HG03060 (cell line): ENCODE measurements at regions not wholly inside any gene's neighbourhood (a gene's known extent, or its start where the extent isn't known, plus 50 kb on each side); places are given as distances from the start of the nearest gene placed in this dataset.

ENCODE experiments used
- ATAC-seq: cut with Tn5 transposase; IDR thresholded peaks from one replicate; pipeline ENCODE4 v1.9.1; 2021; ENCODE audit warnings: low read depth, moderate number of reproducible peaks; ENCODE audit not compliant: unreplicated experiment

DNA sequence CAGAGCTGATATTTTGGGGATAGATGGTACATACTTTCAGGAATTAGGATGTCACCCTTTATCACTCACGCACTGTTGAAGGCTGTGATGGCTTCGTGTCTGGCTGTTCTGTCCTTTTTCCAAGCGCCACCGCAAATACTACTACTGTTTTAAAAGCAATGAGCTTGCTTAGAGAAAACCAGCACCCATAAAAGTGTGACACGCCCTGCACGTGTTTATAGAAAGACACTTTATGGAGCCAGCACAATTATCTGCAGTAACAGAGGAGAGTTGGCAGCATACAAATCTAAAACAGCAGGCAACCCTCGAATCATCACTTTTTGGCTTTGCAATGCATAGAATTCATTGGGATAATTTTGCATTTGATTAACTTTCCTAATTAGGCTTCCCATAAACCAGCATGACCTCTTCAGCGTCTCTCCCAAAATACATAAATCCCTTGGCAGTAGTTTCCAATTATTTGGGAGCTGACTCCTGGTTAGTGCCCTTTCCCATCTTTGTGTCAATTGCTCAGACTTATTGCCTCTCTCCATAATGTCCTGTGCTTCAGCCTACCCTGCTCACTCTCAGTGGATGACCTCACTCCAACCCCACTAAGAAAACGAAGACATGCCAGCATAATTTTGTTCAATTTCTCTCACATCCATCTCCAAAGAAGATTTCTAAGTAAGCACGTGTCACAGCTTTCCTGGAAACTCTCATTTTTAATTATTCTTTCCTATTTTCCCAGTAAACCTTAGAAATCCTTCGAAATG is 118.7 kb upstream of the LARGE1 start:
- ATAC-seq = no peak

DNA sequence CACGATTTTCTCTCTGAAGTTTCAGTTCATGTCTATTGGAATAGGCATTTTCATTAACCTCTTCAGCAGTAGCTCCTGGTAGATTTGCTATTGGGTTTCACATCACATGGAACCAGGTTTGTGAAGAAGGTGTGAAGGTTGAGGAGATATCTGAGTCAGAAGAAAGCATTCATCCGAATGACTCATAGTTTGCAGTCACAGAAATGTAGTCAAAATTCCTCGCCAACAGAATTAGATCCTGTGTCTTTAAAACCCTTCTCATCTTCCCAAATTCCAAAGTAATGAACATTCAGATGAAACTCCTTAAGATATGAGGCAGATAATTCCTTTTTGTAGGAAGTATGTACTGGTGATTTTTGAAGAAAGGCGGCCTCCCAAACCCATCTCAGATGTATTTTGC is 125.0 kb upstream of the LARGE1 start:
- ATAC-seq = no peak

DNA sequence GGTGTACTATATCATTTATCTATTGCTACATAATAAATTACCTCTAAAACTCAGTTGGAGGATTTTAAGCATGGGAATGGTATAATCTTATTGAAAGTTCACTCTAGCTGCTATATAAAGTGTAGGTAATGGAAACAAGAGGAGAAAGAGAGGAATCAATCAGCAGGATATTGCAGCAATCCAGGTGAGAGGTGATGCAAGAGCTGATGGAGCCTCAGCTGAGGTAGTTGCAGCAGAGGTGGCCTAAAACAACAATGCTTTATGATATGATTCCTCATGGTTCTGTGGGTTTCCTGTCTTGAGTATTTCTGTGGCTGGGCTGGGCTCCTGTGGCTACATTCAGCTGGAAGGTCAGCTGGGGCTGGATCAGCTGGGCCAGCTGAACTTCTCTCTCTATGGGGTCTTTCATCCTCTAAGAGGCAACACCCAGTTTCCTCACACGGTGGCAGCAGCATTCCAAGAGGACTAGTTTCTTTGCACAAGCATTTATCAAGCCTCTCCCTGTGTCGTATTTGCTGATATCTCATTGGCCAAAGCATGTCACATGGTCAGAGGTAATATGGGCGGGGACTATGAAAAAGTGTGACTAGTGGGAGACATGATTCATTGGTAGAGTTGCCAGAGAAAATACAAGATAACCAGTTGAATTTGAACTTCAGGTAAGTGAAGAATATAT is 135.4 kb upstream of the LARGE1 start:
- ATAC-seq = no peak

DNA sequence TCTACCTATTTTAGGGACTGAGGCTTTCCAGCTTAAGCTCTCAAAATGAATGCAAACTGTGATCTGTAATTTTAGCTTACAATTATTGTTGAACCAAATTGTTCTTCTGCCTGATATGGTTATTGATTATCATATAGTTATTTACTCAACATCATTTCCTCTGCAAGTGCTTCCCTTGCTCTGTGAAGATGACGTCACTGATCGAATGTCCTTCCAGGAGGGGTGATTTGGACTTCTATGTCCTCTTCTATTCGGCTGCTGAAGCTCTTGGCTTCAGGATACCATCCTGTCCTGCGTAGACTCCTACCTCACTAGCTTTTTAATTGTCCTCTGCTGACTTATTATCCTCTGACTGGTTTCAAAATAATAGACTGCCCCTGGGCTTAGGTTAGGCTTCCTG is 137.4 kb upstream of the LARGE1 start:
- ATAC-seq = no peak

DNA sequence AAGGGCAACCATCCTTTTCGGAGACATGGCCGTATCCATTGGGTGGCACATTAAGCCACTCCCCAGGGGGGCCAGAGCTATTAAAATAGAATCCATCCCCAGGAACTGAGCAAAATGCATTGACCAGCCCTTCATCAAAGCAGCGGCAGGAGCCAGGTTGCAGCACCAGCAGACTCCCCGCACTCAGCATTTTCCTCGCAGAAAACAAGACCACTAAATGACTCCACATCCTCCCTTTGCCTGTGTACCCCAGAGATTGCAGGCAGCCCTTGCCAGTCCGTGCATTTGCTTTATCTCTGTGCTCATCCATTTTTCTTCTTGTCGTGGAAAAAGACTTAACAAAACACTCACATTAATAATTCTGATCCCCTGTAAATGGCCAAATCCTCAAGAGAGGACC is 144.4 kb upstream of the LARGE1 start:
- no peak for ATAC-seq

DNA sequence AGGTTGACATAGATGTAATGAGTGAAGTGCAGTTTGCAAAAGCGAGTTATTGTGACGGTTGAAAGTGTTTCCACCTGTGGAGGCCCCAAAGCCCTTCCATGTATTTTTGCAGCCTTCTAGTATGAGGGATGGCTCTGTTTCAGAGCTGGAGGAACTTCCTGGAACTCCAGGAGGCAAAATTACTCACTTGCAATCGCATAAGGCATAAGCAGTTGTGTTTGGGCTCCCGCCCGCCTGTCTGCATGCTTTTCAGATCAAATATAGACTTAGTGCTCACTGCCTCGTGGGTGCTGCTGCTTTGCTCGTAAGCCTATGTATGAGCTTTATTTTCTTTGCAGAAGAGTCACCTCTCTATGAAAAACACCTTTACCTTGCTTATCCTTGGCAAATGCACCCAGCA is 146.8 kb upstream of the LARGE1 start:
- no peak for ATAC-seq

DNA sequence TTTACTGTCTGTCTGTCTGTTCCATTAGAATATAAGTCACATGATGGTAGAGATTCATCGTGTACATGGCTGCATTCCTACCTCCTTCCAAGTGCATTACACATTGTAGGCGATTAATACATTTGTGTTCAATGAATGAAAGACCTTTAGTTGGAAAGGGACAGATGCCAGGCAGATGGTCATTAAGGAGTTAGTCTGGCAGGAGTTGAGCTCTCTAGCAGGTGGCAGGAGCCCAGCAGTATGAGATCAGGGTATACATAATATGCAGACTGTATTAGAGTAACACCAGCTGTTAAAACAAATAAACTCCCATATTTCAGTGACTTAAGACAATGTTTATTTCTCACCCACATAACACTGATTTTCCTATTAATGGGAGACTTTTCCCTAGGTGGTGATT is 147.7 kb upstream of the LARGE1 start:
- no peak for ATAC-seq

DNA sequence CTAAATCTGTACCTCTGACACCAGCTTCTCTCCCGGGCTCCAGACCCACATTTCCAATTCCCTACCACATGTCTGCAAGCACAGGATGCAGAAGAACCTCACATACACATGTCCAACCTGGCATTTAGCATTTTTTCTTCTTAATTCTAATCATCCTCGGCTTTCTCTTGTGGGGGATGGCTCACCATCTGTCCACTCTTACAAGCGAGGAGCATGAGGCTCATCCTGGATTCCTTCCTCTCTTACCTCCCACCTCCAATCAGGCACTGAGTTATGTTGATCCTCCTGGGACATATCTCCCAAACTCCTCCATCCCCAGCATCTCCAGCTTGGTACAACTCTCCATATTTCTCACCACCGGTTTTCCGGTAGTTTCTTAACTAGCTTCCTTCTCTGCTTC is 149.8 kb upstream of the LARGE1 start:
- no peak for ATAC-seq

DNA sequence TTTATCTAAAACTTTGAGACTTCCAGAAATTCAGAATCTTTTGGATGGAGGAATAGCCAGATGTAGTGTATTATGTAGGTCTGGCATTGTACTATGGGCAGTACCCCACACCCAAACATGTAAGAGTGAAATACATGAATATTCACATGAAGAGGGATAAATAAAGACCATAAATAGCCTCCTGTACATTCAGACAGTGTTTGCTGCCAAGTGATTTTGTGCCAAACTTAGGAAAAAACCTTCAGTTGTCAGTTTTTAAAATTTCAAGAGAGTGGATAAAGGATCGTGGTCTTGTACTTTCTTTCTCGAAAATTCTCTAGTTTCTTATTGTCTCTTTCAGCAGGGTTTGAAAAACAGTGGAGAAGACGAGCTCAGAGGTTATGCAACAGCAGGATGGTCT is 150.3 kb upstream of the LARGE1 start:
- ATAC-seq = no peak

DNA sequence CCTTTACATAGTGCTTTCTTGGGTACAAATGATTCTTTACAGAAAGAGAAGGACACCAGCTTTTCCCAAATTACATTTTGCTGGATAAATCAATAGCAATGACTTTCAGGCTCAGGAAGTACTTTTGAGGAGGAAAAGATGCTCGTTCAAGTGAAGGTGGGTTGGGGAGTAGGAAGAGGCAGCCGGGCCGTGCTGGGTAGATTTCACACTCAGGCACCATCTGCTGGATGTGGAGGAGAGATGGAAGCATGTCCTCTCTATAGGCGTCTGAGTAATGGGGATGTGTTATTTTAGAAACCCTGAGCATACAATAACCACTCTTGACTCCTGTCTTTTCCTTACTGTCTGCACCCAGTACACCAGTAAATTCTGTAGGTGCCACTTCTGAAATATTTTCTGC is 152.3 kb upstream of the LARGE1 start:
- ATAC-seq = no peak

DNA sequence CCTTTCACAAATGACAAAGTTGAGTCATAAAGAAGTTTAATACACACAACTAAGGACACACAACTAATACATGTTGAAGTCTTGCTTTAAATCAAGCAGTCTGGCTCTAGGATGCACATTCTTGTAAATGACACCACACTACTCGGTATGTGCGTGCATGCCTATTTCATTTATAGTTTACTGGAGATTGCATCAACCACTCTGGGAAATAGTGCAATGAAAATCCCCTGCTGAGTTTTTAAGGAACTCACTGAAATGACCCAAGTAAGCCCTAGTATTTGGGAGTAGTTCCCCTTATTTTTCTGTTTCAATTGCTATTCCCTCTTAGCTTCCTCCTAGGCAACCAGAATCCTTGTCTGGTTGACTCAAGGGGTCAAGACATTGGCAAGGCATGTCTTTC is 160.2 kb upstream of the LARGE1 start:
- no peak for ATAC-seq

DNA sequence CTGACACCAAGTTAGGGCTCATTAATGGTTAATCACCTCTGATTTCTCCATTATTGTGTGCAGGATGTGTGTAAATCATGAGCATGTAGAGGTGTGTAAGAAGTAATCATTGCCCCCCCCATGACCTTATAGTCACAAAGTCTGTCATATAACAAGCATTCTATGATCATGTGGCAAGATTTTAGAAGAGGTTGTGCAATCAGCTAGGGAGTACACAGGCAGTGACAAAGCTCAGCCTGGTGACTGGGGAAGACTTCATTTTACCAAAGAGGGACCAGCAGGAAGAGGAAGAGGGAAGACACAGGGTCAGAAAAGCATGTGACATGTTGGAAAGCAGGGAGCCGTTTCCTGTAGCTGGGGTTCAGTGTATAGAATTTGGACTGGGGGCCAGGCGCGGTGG is 176.5 kb upstream of the LARGE1 start:
- no peak for ATAC-seq

DNA sequence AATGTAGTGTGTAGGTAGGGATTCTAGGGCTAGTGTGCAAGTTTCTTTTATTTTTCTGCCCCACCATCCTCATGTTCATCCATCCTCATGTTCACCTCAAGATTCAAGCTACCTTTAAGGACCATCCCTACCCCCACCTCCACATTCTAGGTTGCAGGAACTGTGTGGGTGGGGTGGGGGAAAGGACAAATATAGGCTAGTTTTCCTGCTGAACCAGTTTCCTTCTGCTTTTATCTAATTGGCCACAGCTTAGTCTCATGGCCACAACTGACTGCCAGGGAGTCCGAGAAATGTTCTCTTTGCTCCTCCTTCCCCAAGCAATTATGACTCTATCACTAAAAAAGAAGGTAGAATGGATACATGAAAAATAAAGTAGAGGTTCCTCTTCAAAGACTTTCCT is 179.0 kb upstream of the LARGE1 start:
- ATAC-seq = no peak

DNA sequence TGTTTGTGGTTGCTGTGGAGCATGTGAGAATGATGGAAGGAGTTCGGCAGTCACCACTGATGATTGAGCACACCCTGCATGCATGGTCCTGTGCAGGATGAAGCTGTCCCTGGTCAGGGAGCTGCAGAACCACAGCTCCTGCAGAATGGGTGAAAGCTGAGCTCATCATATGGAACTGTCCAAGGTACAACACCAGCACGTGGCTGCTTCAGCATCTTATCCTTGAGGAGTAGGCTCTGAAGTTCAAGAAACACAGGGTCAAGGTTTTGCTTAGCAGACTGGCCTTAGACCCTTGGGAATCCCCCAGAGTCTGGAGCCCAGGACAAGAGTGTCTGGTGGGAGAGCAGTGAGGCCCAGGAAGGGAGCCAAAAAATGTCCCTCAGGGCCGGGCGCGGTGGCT is 182.4 kb upstream of the LARGE1 start:
- ATAC-seq = no peak

DNA sequence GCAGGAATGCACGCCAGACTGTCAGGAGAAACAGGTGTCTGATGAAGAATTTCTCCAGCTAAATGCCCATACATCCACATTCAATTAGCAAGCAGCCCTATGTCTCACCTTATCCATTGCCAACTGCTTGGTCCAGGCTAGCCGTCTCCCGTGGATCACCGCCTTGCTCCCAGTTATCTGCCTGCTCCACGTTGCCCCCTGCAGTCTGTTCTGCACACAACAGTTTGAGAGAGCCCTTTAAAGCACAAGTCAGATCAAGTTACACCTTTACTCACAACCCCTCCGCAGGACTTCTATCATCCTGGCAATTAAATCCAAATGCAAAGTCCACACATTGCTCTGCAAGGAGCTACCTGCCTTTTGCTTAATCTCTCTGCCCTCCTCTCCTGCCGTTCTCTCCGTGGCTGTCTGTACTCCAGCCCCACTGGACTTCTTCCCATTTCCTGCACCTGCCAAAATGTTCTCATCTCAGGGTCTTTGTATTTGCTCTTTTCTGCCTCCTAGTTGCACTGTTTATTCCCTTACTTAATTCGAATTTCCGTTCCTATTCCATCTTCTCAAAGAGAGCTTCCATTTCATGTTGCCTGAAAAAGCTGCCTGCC is 185.3 kb upstream of the LARGE1 start:
- ATAC-seq = no peak

DNA sequence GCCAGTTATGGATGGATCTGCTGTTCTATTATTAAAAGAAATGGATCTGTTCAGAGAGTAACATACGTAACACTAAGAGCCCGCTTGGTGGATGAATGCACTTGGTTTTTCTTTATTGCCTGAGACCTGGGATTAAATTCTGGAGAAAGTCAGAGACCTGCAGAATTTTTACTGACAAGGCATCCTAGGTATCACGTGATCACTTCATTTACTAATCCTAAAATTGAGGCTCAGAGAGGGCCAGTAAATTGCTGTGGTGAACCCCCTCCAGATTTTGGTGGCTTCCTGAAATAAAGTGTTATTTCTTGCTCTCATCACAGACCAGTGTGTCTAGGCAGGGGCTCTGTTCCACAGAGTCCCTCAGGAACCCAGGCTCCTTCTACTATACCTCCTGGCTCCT is 187.9 kb upstream of the LARGE1 start:
- ATAC-seq = no peak

DNA sequence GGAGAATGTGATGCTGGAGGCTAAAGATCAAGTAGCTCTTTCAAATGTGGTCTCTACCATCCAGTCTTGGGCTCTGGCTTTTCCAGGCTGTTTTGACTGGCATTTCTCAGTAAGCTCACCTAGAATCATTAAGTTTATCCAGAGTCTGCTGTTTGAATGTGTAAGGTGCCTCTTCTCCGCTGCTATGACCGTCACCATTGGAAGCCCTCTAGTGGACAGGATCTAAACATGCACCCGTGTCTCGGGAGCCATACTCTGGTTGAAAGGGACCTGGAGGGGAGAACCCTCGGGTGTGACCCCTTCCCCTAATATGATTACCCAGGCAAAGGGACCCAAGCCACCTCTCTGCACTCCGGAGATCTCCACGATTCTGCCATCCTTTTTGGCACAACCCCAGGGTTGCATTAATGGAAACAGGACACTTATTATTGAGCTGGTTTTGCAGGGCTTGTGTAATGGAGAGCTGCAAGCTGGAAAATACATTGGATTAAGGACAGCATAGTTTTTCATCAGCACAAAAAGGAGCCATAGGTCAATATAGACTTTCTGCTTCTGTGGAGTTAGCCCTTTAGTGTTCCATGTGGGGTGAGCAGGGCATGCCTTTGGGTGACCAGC is 191.0 kb upstream of the LARGE1 start:
- ATAC-seq = no peak

DNA sequence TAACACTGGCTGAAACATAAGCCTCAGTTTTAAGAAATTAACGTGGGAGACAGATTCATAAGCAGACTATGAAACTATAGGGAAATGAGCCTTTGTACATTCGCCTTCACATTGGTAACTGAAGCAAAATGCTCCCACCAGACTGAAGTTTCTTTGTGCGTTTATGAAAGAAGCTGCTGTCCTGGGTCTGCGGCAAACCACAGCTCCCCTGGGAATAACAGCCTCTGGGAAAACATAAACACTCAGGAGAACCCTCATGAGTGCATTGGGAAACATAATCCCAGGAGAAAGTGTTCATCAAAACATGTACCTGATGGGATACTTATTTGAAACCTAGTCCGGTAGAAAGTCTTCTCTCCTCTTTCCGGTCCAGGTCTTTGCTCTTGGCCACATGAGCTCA is 193.1 kb upstream of the LARGE1 start:
- no peak for ATAC-seq

DNA sequence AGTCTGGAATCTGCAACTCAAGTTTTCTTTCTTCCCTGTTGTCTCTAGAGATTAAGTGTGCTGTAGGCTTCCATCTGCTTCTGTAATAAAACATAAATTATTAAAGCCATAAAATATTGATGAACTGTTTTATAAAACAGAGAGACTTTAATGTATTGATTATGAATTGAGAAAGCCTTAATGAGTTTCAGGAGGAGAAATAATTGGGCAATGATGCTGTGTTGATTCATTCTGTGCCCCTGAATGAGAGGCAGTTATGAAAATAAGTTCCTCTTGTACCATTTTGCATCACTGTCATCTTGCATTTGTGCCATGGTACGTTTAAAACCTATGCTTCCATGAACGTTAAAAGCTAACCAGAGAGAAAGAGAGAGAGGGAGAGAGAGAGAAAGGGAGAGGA is 194.1 kb upstream of the LARGE1 start:
- no peak for ATAC-seq

DNA sequence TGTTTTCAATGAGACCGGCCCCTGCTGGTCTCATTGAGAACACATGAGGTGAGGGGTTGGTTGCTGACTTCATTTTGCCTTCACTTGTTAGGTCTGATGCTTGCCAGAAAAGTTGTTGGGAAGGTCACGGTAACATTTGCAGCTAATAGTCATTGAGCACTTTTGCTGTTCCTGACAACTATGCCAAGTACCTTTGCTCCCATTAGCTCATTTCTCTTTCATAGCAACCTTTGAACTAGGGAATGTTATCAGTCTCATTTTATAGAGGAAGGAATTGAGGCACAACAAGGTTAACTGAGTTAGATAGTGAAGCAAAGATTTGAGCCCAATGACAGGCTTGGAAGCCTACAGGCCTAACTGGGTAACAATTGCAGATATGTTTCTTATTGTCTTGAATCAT is 195.4 kb upstream of the LARGE1 start:
- ATAC-seq = no peak

DNA sequence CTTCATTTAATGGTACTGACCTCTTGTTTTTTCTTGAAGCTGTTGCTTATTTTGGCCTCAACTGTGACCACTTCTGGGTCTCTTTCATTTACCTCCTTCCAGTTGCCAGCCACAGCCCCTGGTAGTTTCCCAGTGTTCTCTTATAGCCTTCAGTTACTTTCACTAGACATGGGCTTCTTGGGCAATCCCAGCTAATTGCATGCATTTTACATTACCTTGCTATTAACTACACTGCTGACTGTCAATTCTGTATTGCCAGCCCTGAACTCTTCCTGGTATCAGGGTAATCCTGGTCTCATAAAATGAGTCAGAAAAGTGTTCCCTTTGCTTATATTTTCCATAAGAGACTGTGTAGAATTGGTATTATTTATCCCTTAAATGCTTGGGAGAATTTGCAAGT is 195.8 kb upstream of the LARGE1 start:
- ATAC-seq = no peak

DNA sequence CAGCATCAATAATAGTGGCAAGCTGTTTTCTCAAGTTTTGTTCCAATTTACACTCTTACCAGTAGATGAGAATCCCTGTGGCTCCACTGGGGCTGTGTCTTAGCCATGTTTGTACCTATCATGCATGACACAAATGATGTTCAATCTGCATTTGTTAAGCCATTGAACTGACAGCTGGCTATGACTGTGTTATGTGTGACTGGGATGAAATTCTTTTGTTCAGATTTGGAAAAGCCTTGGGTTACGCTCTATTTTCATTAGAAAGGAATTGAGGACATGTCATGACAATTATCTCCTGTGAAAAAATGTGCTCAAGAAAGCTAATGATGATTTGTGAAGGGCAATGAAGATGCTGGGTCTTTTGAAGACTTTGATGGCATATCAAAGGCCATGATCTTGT is 201.8 kb upstream of the LARGE1 start:
- ATAC-seq = no peak
